ENCODE measurements at regions not wholly inside any gene's neighbourhood (a gene's known extent, or its start where the extent isn't known, plus 50 kb on each side); places are given as distances from the start of the nearest gene placed in this dataset.

- TF ChIP-seq POLR2AphosphoS5 (IDR thresholded peaks at IDR 0.05; ENCODE audit: borderline replicate concordance, low read depth, low read length) (no peak), EZH2 (IDR thresholded peaks at IDR 0.05) (no peak), FOXP2 (optimal IDR thresholded peaks at IDR 0.05; ENCODE audit: control extremely low read depth, extremely low read length, insufficient read depth) (no peak)
- no peak overlapping the region for H3K4me3 ChIP-seq
- H3K9ac ChIP-seq (ENCODE audit: insufficient read length), result no peak overlapping the region
- H3K27ac ChIP-seq, result no peak overlapping the region
- H3K9me3 ChIP-seq (ENCODE audit: low read depth, low read length), result no peaks in the 10 kb centered on the region
- DNase-seq (ENCODE audit: low read depth, low spot score), result no peak
- H3K36me3 ChIP-seq (ENCODE audit: insufficient read depth, low read length), result no peaks in the 10 kb centered on the region
These were observed 678.4 kb upstream of the VRK2 start for GRCh38 chr2:57368190-57368589.

- Histone ChIP-seq H3K9ac (ENCODE audit: insufficient read length) (no peak overlapping the region), H3K4me3 (no peak overlapping the region), H3K36me3 (ENCODE audit: insufficient read depth, low read length) (no peaks in the 10 kb centered on the region), H3K9me3 (ENCODE audit: low read depth, low read length) (no peaks in the 10 kb centered on the region), H3K27ac (no peak overlapping the region)
- TF ChIP-seq EZH2 (IDR thresholded peaks at IDR 0.05) (no peak), FOXP2 (optimal IDR thresholded peaks at IDR 0.05; ENCODE audit: control extremely low read depth, extremely low read length, insufficient read depth) (no peak), POLR2AphosphoS5 (IDR thresholded peaks at IDR 0.05; ENCODE audit: borderline replicate concordance, low read depth, low read length) (no peak)
- DNase-seq (ENCODE audit: low read depth, low spot score), result no peak
These were observed 675.6 kb upstream of the VRK2 start for GRCh38 chr2:57370882-57371585.

DNA sequence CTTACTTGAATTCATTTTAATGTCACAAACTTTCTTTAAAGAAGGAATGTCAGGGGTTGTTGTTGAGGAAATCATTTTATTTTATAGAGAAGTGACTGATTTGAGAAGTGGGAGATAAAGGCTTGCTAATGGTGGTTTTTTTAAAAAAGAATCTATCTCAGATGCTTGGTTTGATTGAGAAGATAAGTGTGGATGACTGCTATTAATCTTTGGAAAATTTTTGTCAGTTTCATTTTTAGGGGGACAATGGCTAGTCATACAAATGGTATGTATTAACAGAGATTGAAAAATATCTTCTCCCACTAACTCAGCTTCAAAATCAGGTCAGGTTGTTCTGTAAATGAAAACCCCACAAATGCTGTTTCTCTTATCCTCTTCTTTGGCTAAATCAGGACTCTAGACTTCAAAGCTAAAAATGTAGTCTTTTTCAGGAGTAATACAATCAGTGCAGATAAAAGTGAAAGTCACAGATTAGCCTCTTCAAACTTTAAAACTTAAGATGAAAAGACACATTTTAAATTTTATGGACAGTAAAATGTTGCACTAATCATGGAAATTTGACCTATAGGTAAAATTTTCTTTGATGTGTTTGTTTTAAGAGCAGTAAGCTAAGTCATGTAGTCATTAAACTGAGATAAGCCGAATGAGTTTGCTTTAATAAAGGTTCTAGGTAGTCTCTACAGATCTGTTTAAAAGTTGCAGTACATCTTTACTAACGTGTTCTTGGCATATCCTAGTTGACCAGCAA is 674.2 kb upstream of the VRK2 start:
- no peak overlapping the region for H3K27ac ChIP-seq
- TF ChIP-seq FOXP2 (optimal IDR thresholded peaks at IDR 0.05; ENCODE audit: control extremely low read depth, extremely low read length, insufficient read depth), result no peak
- TF ChIP-seq POLR2AphosphoS5 (IDR thresholded peaks at IDR 0.05; ENCODE audit: borderline replicate concordance, low read depth, low read length), result no peak
- no peak for TF ChIP-seq EZH2 (IDR thresholded peaks at IDR 0.05)

DNA sequence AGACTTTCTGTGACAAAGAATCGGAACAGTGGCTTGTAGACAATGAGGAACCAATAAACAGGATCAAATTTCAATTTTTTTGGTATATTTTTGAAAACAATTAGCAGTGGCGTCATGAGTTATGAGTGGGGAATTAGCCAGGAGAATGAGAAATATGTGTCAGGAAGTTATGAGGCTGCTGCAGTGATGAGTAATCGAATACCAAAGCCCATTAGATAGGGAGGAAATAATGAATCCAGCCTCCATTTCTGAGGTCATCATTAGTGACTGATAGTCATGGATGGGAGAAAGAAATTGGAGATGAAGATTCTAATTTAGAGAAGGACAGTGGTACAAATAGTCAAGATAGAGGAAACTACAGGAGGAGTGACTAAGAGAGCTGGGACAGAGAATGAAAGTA is 673.1 kb upstream of the VRK2 start:
- H3K9ac ChIP-seq (ENCODE audit: insufficient read length), result no peak overlapping the region
- no peaks in the 10 kb centered on the region for H3K9me3 ChIP-seq (ENCODE audit: low read depth, low read length)
- TF ChIP-seq POLR2AphosphoS5 (IDR thresholded peaks at IDR 0.05; ENCODE audit: borderline replicate concordance, low read depth, low read length) (no peak), FOXP2 (optimal IDR thresholded peaks at IDR 0.05; ENCODE audit: control extremely low read depth, extremely low read length, insufficient read depth) (no peak), EZH2 (IDR thresholded peaks at IDR 0.05) (no peak)
- no peaks in the 10 kb centered on the region for H3K36me3 ChIP-seq (ENCODE audit: insufficient read depth, low read length)
- no peak for DNase-seq (ENCODE audit: low read depth, low spot score)
- no peak overlapping the region for H3K4me3 ChIP-seq
- H3K27ac ChIP-seq, result no peak overlapping the region

More for the DNA sequence above, 674.2 kb upstream of the VRK2 start:
- Histone ChIP-seq H3K9me3 (ENCODE audit: low read depth, low read length) (no peaks in the 10 kb centered on the region), H3K4me3 (no peak overlapping the region), H3K36me3 (ENCODE audit: insufficient read depth, low read length) (no peaks in the 10 kb centered on the region), H3K9ac (ENCODE audit: insufficient read length) (no peak overlapping the region)
- DNase-seq (ENCODE audit: low read depth, low spot score), result no peak

DNA sequence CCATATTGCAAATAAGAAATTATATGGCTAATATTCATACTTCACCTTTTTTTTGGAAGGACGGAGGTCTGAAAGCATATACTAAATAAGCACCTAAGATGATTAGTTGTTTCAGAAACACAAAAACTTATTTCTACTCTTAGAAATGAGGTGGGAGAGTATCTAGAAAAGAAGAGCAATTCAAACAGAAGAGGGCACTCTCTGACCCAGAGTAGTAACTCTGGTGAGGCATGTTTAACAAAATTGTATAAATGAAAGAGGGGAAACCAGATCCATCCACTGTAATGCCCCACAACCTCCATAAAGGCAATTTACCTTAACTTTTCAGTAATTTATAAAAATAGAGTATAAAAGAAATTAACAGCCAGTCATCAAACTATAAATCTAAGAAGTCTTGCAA is 669.6 kb upstream of the VRK2 start:
- no peak for DNase-seq (ENCODE audit: low read depth, low spot score)
- Histone ChIP-seq H3K36me3 (ENCODE audit: insufficient read depth, low read length) (no peaks in the 10 kb centered on the region), H3K9me3 (ENCODE audit: low read depth, low read length) (no peaks in the 10 kb centered on the region), H3K4me3 (no peak overlapping the region), H3K27ac (no peak overlapping the region), H3K9ac (ENCODE audit: insufficient read length) (no peak overlapping the region)
- TF ChIP-seq EZH2 (IDR thresholded peaks at IDR 0.05), result no peak
- TF ChIP-seq FOXP2 (optimal IDR thresholded peaks at IDR 0.05; ENCODE audit: control extremely low read depth, extremely low read length, insufficient read depth), result no peak
- TF ChIP-seq POLR2AphosphoS5 (IDR thresholded peaks at IDR 0.05; ENCODE audit: borderline replicate concordance, low read depth, low read length), result no peak

DNA sequence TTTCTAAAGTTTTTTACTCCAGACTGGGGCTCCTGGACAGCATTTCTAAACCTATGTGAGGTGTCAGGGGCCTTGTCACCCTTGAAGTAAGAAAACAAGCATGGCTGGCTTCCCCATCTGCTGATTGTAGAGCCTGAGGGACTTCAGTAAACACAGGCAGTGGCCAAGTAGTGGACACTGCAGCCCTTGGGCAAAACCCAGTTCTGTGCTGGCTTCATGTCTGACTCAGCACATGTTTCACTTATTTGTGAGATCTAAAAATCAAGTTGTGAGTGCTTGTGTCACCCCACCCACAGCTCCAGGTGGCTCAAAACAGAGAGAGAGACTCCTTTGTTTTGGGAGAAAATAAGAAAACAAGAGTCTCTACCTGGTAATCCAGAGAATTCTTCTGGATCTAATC is 660.3 kb upstream of the VRK2 start:
- no peak overlapping the region for H3K4me3 ChIP-seq
- TF ChIP-seq POLR2AphosphoS5 (IDR thresholded peaks at IDR 0.05; ENCODE audit: borderline replicate concordance, low read depth, low read length), result no peak
- no peak for TF ChIP-seq FOXP2 (optimal IDR thresholded peaks at IDR 0.05; ENCODE audit: control extremely low read depth, extremely low read length, insufficient read depth)
- no peak for TF ChIP-seq EZH2 (IDR thresholded peaks at IDR 0.05)
- H3K9me3 ChIP-seq (ENCODE audit: low read depth, low read length), result no peaks in the 10 kb centered on the region
- no peak overlapping the region for H3K27ac ChIP-seq
- DNase-seq (ENCODE audit: low read depth, low spot score), result no peak
- H3K36me3 ChIP-seq (ENCODE audit: insufficient read depth, low read length), result no peaks in the 10 kb centered on the region
- no peak overlapping the region for H3K9ac ChIP-seq (ENCODE audit: insufficient read length)

- Histone ChIP-seq H3K9ac (ENCODE audit: insufficient read length) (no peak overlapping the region), H3K27ac (no peak overlapping the region), H3K36me3 (ENCODE audit: insufficient read depth, low read length) (no peaks in the 10 kb centered on the region), H3K4me3 (no peak overlapping the region), H3K9me3 (ENCODE audit: low read depth, low read length) (no peaks in the 10 kb centered on the region)
- DNase-seq (ENCODE audit: low read depth, low spot score), result no peak
- TF ChIP-seq EZH2 (IDR thresholded peaks at IDR 0.05), result no peak
These were observed 650.1 kb upstream of the VRK2 start for GRCh38 chr2:57396355-57397098.

DNA sequence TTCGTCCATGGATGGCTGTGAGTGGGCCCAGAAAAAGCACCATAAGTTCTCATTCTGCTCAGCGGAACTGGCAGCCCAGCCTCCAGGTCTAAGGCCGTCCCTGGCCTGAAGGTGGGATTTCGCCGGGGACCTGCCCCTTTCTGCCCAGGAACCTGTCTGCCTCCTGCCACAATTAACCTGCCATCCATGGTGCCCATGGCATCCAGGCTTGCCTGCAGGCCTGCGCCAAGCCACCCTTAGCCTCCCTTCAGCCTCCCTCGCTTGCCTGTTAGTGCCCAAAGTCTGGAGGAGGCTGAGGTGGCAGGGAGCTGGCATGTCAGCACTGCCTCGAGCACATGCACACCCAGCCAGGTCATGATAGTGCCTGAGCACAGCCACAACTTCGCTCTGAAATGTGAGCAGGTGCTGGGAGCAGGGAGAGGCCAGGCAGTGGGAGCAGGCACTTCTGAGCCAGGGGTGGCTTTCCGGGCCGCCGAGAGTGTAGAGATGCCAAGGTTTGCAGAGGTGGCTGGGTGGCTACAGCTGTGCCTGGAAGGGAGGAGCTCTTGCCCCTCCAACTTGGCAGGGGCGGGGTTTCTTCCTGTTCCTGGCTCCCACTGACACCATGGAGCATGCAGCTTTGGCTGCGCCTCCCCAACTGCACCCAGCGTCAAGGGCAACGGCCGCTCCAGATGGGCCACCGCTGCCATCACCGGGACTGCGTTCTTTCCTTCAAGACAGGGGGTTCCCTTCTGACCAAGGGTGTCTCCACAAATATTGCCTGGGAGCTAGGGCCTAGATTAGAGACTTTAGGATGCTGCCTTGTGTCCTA is 648.9 kb upstream of the VRK2 start:
- no peaks in the 10 kb centered on the region for H3K36me3 ChIP-seq (ENCODE audit: insufficient read depth, low read length)
- TF ChIP-seq FOXP2 (optimal IDR thresholded peaks at IDR 0.05; ENCODE audit: control extremely low read depth, extremely low read length, insufficient read depth), result no peak
- TF ChIP-seq POLR2AphosphoS5 (IDR thresholded peaks at IDR 0.05; ENCODE audit: borderline replicate concordance, low read depth, low read length), result no peak
- no peak for TF ChIP-seq EZH2 (IDR thresholded peaks at IDR 0.05)
- DNase-seq (ENCODE audit: low read depth, low spot score), result no peak
- H3K9me3 ChIP-seq (ENCODE audit: low read depth, low read length), result no peaks in the 10 kb centered on the region
- no peak overlapping the region for H3K9ac ChIP-seq (ENCODE audit: insufficient read length)
- no peak overlapping the region for H3K4me3 ChIP-seq
- H3K27ac ChIP-seq, result no peak overlapping the region
